ENCODE measurements at regions not wholly inside any gene's neighbourhood (a gene's known extent, or its start where the extent isn't known, plus 50 kb on each side); places are given as distances from the start of the nearest gene placed in this dataset.

- H3K9me3 ChIP-seq, result no peaks in the 10 kb centered on the region
- H3K27me3 ChIP-seq, result no peaks in the 10 kb centered on the region
- peaks cover 0 to 9% (median 0%) of the 10 kb centered on the region in 12 donors for H3K4me1 ChIP-seq
- ATAC-seq (no peak), DNase-seq (no peak)
- TF ChIP-seq POLR2A (IDR thresholded peaks at IDR 0.05), result no peak
- TF ChIP-seq, protein P1, sequence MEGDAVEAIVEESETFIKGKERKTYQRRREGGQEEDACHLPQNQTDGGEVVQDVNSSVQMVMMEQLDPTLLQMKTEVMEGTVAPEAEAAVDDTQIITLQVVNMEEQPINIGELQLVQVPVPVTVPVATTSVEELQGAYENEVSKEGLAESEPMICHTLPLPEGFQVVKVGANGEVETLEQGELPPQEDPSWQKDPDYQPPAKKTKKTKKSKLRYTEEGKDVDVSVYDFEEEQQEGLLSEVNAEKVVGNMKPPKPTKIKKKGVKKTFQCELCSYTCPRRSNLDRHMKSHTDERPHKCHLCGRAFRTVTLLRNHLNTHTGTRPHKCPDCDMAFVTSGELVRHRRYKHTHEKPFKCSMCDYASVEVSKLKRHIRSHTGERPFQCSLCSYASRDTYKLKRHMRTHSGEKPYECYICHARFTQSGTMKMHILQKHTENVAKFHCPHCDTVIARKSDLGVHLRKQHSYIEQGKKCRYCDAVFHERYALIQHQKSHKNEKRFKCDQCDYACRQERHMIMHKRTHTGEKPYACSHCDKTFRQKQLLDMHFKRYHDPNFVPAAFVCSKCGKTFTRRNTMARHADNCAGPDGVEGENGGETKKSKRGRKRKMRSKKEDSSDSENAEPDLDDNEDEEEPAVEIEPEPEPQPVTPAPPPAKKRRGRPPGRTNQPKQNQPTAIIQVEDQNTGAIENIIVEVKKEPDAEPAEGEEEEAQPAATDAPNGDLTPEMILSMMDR (IDR thresholded peaks at IDR 0.05), result no peak
- no peak overlapping the region for H3K4me3 ChIP-seq
- no peak overlapping the region for H3K27ac ChIP-seq
- 83 to 84% (median 83%) methylated on average over 5 of the region's 5 CpGs for WGBS, 4 donors
- no peaks in the 10 kb centered on the region for H3K36me3 ChIP-seq
- intact Hi-C loops (cut with DNase I), result no loop called here
These were observed 365.4 kb upstream of the MEX3C start for GRCh38 chr18:51562866-51563265.

GRCh38 chr18:51563396-51563795, 365.9 kb upstream of the MEX3C start:
- Histone ChIP-seq H3K27ac (no peak overlapping the region), H3K4me3 (no peak overlapping the region), H3K27me3 (no peaks in the 10 kb centered on the region), H3K36me3 (no peaks in the 10 kb centered on the region), H3K4me1 (peaks cover 0 to 9% (median 0%) of the 10 kb centered on the region in 12 donors), H3K9me3 (no peaks in the 10 kb centered on the region)
- WGBS, 4 donors, result 46 to 59% (median 51%) methylated on average over 6 of the region's 6 CpGs
- no peak for ATAC-seq
- TF ChIP-seq, protein P1 (IDR thresholded peaks at IDR 0.05), result no peak
- no peak for TF ChIP-seq POLR2A (IDR thresholded peaks at IDR 0.05)
- no peak for DNase-seq
- intact Hi-C loops (cut with DNase I), result no loop called here

- 33 to 63% (median 55%) methylated on average over 1 of the region's 1 CpG for WGBS, 4 donors
- H3K4me3 ChIP-seq, result no peak overlapping the region
- TF ChIP-seq, protein P1 (IDR thresholded peaks at IDR 0.05), result no peak
- TF ChIP-seq POLR2A (IDR thresholded peaks at IDR 0.05), result no peak
- intact Hi-C loops (cut with DNase I), result no loop called here
- DNase-seq, result no peak
- peaks cover 0 to 13% (median under 1%) of the 10 kb centered on the region in 12 donors for H3K4me1 ChIP-seq
- H3K27ac ChIP-seq, result no peak overlapping the region
- ATAC-seq, result no peak
- no peaks in the 10 kb centered on the region for H3K9me3 ChIP-seq
- no peaks in the 10 kb centered on the region for H3K27me3 ChIP-seq
- H3K36me3 ChIP-seq, result no peaks in the 10 kb centered on the region
These were observed 370.7 kb upstream of the MEX3C start for GRCh38 chr18:51568151-51568550.

GRCh38 chr18:51569153-51569552, 371.7 kb upstream of the MEX3C start:
- Histone ChIP-seq H3K36me3 (no peaks in the 10 kb centered on the region), H3K27ac (peak overlapping the region in 8 of 12 donors; percentile 25 to 64 (median 54)), H3K9me3 (no peaks in the 10 kb centered on the region), H3K4me1 (peaks cover 0 to 13% (median under 1%) of the 10 kb centered on the region in 12 donors), H3K27me3 (no peaks in the 10 kb centered on the region), H3K4me3 (no peak overlapping the region)
- intact Hi-C loops (cut with DNase I), result no loop called here
- TF ChIP-seq, protein P1 (IDR thresholded peaks at IDR 0.05), result no peak
- no peak for DNase-seq
- WGBS, 4 donors, result 16 to 40% (median 33%) methylated on average over 2 of the region's 2 CpGs
- ATAC-seq, result peak; percentile 67 to 87 (median 78)

Measured in heart left ventricle (tissue), 16 donors.